BLaER1 (cell line): ENCODE measurements at regions not wholly inside any gene's neighbourhood (a gene's known extent, or its start where the extent isn't known, plus 50 kb on each side); places are given as distances from the start of the nearest gene placed in this dataset.

Experiments used
- H3K27ac ChIP-seq: shearing (Covaris generic); formaldehyde crosslinking; 2 replicates; pipeline ENCODE4 v1.8.1; 2022
- H3K27me3 ChIP-seq: shearing (Covaris generic); formaldehyde crosslinking; 2 replicates; pipeline ENCODE4 v1.8.1; 2022
- H3K36me3 ChIP-seq: shearing (Covaris generic); formaldehyde crosslinking; 2 replicates; pipeline ENCODE4 v1.8.1; 2022
- H3K4me1 ChIP-seq: shearing (Covaris generic); formaldehyde crosslinking; 2 replicates; pipeline ENCODE4 v1.8.1; 2022
- H3K4me2 ChIP-seq: shearing (Covaris generic); formaldehyde crosslinking; 2 replicates; pipeline ENCODE4 v1.8.1; 2022
- H3K4me3 ChIP-seq: shearing (Covaris generic); formaldehyde crosslinking; 2 replicates; pipeline ENCODE4 v1.8.1; 2022
- H3K9ac ChIP-seq: shearing (Covaris generic); formaldehyde crosslinking; 2 replicates; pipeline ENCODE4 v1.8.1; 2022
- H3K9me3 ChIP-seq: shearing (Covaris generic); formaldehyde crosslinking; 2 replicates; pipeline ENCODE4 v1.8.1; 2022
- H4K20me1 ChIP-seq: shearing (Covaris generic); formaldehyde crosslinking; 2 replicates; pipeline ENCODE4 v1.8.1; 2022
- Cebpa-rat ChIP-seq: shearing (Covaris generic); IDR thresholded peaks from 2 replicates; pipeline ENCODE4 v1.8.1; 2022

- Histone ChIP-seq H4K20me1 (no peaks in the 10 kb centered on the region), H3K4me2 (peak overlapping the region; percentile 94), H3K4me1 (peaks cover 59% of the 10 kb centered on the region), H3K9ac (peak overlapping the region; percentile 78), H3K27me3 (no peaks in the 10 kb centered on the region), H3K27ac (peak overlapping the region; percentile 91), H3K4me3 (peak overlapping the region; percentile 59), H3K36me3 (no peaks in the 10 kb centered on the region), H3K9me3 (no peaks in the 10 kb centered on the region)
- TF ChIP-seq Cebpa-rat, result no peak
Observed at GRCh38 chr15:92831655-92832328, 68.3 kb upstream of the CHD2 start.

GRCh38 chr15:92833106-92833433 is 67.1 kb upstream of the CHD2 start:
- no peaks in the 10 kb centered on the region for H3K9me3 ChIP-seq
- H4K20me1 ChIP-seq, result no peaks in the 10 kb centered on the region
- peak overlapping the region; percentile 94 for H3K4me2 ChIP-seq
- H3K4me3 ChIP-seq, result peak overlapping the region; percentile 59
- peak overlapping the region; percentile 91 for H3K27ac ChIP-seq
- H3K4me1 ChIP-seq, result peaks cover 60% of the 10 kb centered on the region
- H3K9ac ChIP-seq, result peak overlapping the region; percentile 78; the same call in 1 of the 2 replicates
- H3K27me3 ChIP-seq, result no peaks in the 10 kb centered on the region
- no peak for TF ChIP-seq Cebpa-rat
- no peaks in the 10 kb centered on the region for H3K36me3 ChIP-seq

- Histone ChIP-seq H3K4me3 (no peak overlapping the region; the same call in 1 of the 2 replicates), H3K4me1 (peaks cover 66% of the 10 kb centered on the region), H3K27me3 (no peaks in the 10 kb centered on the region), H3K36me3 (no peaks in the 10 kb centered on the region), H3K9ac (0 out of 2 replicates have a peak overlapping the region, but pooled peaks have one; percentile 78), H3K4me2 (peak overlapping the region; percentile 94), H4K20me1 (no peaks in the 10 kb centered on the region), H3K27ac (peak overlapping the region; percentile 91), H3K9me3 (no peaks in the 10 kb centered on the region)
- TF ChIP-seq Cebpa-rat, result no peak
Observed at GRCh38 chr15:92833493-92834271, 66.4 kb upstream of the CHD2 start.

- Histone ChIP-seq H3K4me1 (peaks cover 73% of the 10 kb centered on the region), H4K20me1 (no peaks in the 10 kb centered on the region), H3K9me3 (no peaks in the 10 kb centered on the region), H3K27me3 (no peaks in the 10 kb centered on the region), H3K36me3 (no peaks in the 10 kb centered on the region), H3K4me3 (no peak overlapping the region; the same call in 1 of the 2 replicates), H3K4me2 (peak overlapping the region; percentile 76), H3K27ac (peak overlapping the region; percentile 69), H3K9ac (peak overlapping the region; percentile 39; the same call in 1 of the 2 replicates)
- TF ChIP-seq Cebpa-rat, result no peak
Observed at GRCh38 chr15:92839696-92840095, 60.4 kb upstream of the CHD2 start.

GRCh38 chr15:92840149-92840548 is 60.0 kb upstream of the CHD2 start:
- no peak for TF ChIP-seq Cebpa-rat
- H3K4me1 ChIP-seq, result peaks cover 73% of the 10 kb centered on the region
- no peaks in the 10 kb centered on the region for H3K9me3 ChIP-seq
- peak overlapping the region; percentile 39; the same call in 1 of the 2 replicates for H3K9ac ChIP-seq
- peak overlapping the region; percentile 69 for H3K27ac ChIP-seq
- no peaks in the 10 kb centered on the region for H4K20me1 ChIP-seq
- H3K4me2 ChIP-seq, result peak overlapping the region; percentile 76
- no peak overlapping the region; the same call in 1 of the 2 replicates for H3K4me3 ChIP-seq
- H3K27me3 ChIP-seq, result no peaks in the 10 kb centered on the region
- H3K36me3 ChIP-seq, result no peaks in the 10 kb centered on the region

GRCh38 chr15:92843326-92843725 is 56.8 kb upstream of the CHD2 start:
- H3K4me1 ChIP-seq, result peaks cover 76% of the 10 kb centered on the region
- TF ChIP-seq Cebpa-rat, result no peak
- no peak overlapping the region for H3K27ac ChIP-seq
- H3K9me3 ChIP-seq, result no peaks in the 10 kb centered on the region
- no peak overlapping the region for H3K4me2 ChIP-seq
- no peaks in the 10 kb centered on the region for H3K27me3 ChIP-seq
- no peaks in the 10 kb centered on the region for H3K36me3 ChIP-seq
- no peaks in the 10 kb centered on the region for H4K20me1 ChIP-seq
- H3K9ac ChIP-seq, result no peak overlapping the region
- H3K4me3 ChIP-seq, result no peak overlapping the region

GRCh38 chr15:92843814-92844213 is 56.3 kb upstream of the CHD2 start:
- Histone ChIP-seq H3K4me1 (peaks cover 71% of the 10 kb centered on the region), H3K27me3 (no peaks in the 10 kb centered on the region), H3K4me3 (no peak overlapping the region), H3K4me2 (peak overlapping the region; percentile 47), H3K9ac (no peak overlapping the region), H3K9me3 (peaks cover 1% of the 10 kb centered on the region; the same call in 1 of the 2 replicates), H3K36me3 (no peaks in the 10 kb centered on the region), H3K27ac (no peak overlapping the region), H4K20me1 (no peaks in the 10 kb centered on the region)
- no peak for TF ChIP-seq Cebpa-rat

GRCh38 chr15:92845126-92845508 is 55.0 kb upstream of the CHD2 start:
- Histone ChIP-seq H3K4me3 (no peak overlapping the region), H3K9ac (peak overlapping the region; percentile 68), H3K4me1 (peaks cover 58% of the 10 kb centered on the region), H3K36me3 (no peaks in the 10 kb centered on the region), H3K27ac (peak overlapping the region; percentile 68), H3K9me3 (peaks cover 14% of the 10 kb centered on the region), H4K20me1 (no peaks in the 10 kb centered on the region), H3K27me3 (no peaks in the 10 kb centered on the region), H3K4me2 (peak overlapping the region; percentile 59)
- no peak for TF ChIP-seq Cebpa-rat

GRCh38 chr15:92846741-92847140 is 53.4 kb upstream of the CHD2 start:
- H3K9ac ChIP-seq, result no peak overlapping the region
- H3K4me2 ChIP-seq, result no peak overlapping the region
- peaks cover 42% of the 10 kb centered on the region for H3K4me1 ChIP-seq
- H4K20me1 ChIP-seq, result no peaks in the 10 kb centered on the region
- H3K27ac ChIP-seq, result no peak overlapping the region
- H3K4me3 ChIP-seq, result no peak overlapping the region
- peaks cover 31% of the 10 kb centered on the region for H3K9me3 ChIP-seq
- no peak for TF ChIP-seq Cebpa-rat
- no peaks in the 10 kb centered on the region for H3K27me3 ChIP-seq
- no peaks in the 10 kb centered on the region for H3K36me3 ChIP-seq

GRCh38 chr15:92847841-92848240 is 52.3 kb upstream of the CHD2 start:
- H3K4me2 ChIP-seq, result no peak overlapping the region
- H3K4me3 ChIP-seq, result no peak overlapping the region
- no peak overlapping the region for H3K27ac ChIP-seq
- no peak overlapping the region for H3K9ac ChIP-seq
- no peaks in the 10 kb centered on the region for H4K20me1 ChIP-seq
- H3K27me3 ChIP-seq, result no peaks in the 10 kb centered on the region
- H3K9me3 ChIP-seq, result peaks cover 32% of the 10 kb centered on the region
- H3K36me3 ChIP-seq, result no peaks in the 10 kb centered on the region
- H3K4me1 ChIP-seq, result peaks cover 37% of the 10 kb centered on the region
- no peak for TF ChIP-seq Cebpa-rat
